ENCODE measurements at regions not wholly inside any gene's neighbourhood (a gene's known extent, or its start where the extent isn't known, plus 50 kb on each side); places are given as distances from the start of the nearest gene placed in this dataset.

- no peak overlapping the region for H3K4me3 ChIP-seq (ENCODE audit: low read depth, low read length)
- TF ChIP-seq CTCF (IDR thresholded peaks at IDR 0.05; ENCODE audit: low read depth, low read length, missing control alignments): no peak
- in situ Hi-C loops (cut with HindIII; ENCODE audit: low sequenced_read_pairs): no loop called here
- DNase-seq (ENCODE audit: low read depth): no peak
These were observed 393.7 kb downstream of the PPP3CA start for GRCh38 chr4:100953616-100954015.

- DNase-seq (ENCODE audit: low read depth): no peak
- in situ Hi-C loops (cut with HindIII; ENCODE audit: low sequenced_read_pairs): no loop called here
- TF ChIP-seq CTCF (IDR thresholded peaks at IDR 0.05; ENCODE audit: low read depth, low read length, missing control alignments): no peak
- H3K4me3 ChIP-seq (ENCODE audit: low read depth, low read length): no peak overlapping the region
These were observed 394.7 kb downstream of the PPP3CA start for GRCh38 chr4:100952590-100952989.

- no peak for DNase-seq (ENCODE audit: low read depth)
- no peak for TF ChIP-seq CTCF (IDR thresholded peaks at IDR 0.05; ENCODE audit: low read depth, low read length, missing control alignments)
- in situ Hi-C loops (cut with HindIII; ENCODE audit: low sequenced_read_pairs): no loop called here
These were observed 397.9 kb downstream of the PPP3CA start for GRCh38 chr4:100949350-100949935.

GRCh38 chr4:100948911-100949310, 398.4 kb downstream of the PPP3CA start:
- no peak for DNase-seq (ENCODE audit: low read depth)
- H3K4me3 ChIP-seq (ENCODE audit: low read depth, low read length): no peak overlapping the region
- TF ChIP-seq CTCF (IDR thresholded peaks at IDR 0.05; ENCODE audit: low read depth, low read length, missing control alignments): no peak
- in situ Hi-C loops (cut with HindIII; ENCODE audit: low sequenced_read_pairs): no loop called here

More at GRCh38 chr4:100949350-100949935, 397.9 kb downstream of the PPP3CA start:
- no peak overlapping the region for H3K4me3 ChIP-seq (ENCODE audit: low read depth, low read length)

- in situ Hi-C loops (cut with HindIII; ENCODE audit: low sequenced_read_pairs): no loop called here
- DNase-seq (ENCODE audit: low read depth): no peak
- H3K4me3 ChIP-seq (ENCODE audit: low read depth, low read length): no peak overlapping the region
- TF ChIP-seq CTCF (IDR thresholded peaks at IDR 0.05; ENCODE audit: low read depth, low read length, missing control alignments): no peak
These were observed 401.5 kb downstream of the PPP3CA start for GRCh38 chr4:100945789-100946188.

GRCh38 chr4:100938698-100939097, 408.6 kb downstream of the PPP3CA start:
- in situ Hi-C loops (cut with HindIII; ENCODE audit: low sequenced_read_pairs): no loop called here
- no peak for DNase-seq (ENCODE audit: low read depth)
- TF ChIP-seq CTCF (IDR thresholded peaks at IDR 0.05; ENCODE audit: low read depth, low read length, missing control alignments): no peak
- H3K4me3 ChIP-seq (ENCODE audit: low read depth, low read length): no peak overlapping the region

Data from astrocyte of the cerebellum (primary cell).